WI38 (cell line): ENCODE measurements at regions not wholly inside any gene's neighbourhood (a gene's known extent, or its start where the extent isn't known, plus 50 kb on each side); places are given as distances from the start of the nearest gene placed in this dataset.

ENCODE experiments used
- H3K4me3 ChIP-seq: 2 replicates; pipeline ENCODE4 v1.5.1; 2011; ENCODE audit warnings: low read depth, mild to moderate bottlenecking, control low read depth, low read length
- TF ChIP-seq, protein P1 (sequence below): IDR thresholded peaks from 2 replicates; pipeline ENCODE4 v1.5.1; 2012; ENCODE audit warnings: low read depth, mild to moderate bottlenecking, control low read depth, low read length

DNA sequence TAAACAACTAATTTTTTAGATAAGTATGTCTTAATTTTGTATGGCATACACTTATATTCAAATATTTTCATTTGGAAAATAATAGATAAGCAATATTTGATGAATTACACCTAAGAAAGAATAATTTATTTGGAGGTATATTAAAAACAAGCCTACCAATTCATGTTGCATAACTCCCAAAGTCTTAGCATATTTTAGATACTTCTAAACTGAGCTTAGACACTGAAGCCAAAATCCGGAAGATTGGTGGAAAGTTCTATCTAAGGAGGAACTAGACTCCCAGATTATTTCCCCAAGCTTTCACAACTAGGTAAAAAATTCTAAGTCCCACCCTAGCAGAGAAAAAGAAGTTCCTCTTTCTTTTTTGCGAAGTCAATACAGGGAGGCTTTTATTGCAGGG, 221.0 kb upstream of the MMADHC start:
- H3K4me3 ChIP-seq, result no peak overlapping the region
- TF ChIP-seq, protein P1, sequence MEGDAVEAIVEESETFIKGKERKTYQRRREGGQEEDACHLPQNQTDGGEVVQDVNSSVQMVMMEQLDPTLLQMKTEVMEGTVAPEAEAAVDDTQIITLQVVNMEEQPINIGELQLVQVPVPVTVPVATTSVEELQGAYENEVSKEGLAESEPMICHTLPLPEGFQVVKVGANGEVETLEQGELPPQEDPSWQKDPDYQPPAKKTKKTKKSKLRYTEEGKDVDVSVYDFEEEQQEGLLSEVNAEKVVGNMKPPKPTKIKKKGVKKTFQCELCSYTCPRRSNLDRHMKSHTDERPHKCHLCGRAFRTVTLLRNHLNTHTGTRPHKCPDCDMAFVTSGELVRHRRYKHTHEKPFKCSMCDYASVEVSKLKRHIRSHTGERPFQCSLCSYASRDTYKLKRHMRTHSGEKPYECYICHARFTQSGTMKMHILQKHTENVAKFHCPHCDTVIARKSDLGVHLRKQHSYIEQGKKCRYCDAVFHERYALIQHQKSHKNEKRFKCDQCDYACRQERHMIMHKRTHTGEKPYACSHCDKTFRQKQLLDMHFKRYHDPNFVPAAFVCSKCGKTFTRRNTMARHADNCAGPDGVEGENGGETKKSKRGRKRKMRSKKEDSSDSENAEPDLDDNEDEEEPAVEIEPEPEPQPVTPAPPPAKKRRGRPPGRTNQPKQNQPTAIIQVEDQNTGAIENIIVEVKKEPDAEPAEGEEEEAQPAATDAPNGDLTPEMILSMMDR, result no peak

DNA sequence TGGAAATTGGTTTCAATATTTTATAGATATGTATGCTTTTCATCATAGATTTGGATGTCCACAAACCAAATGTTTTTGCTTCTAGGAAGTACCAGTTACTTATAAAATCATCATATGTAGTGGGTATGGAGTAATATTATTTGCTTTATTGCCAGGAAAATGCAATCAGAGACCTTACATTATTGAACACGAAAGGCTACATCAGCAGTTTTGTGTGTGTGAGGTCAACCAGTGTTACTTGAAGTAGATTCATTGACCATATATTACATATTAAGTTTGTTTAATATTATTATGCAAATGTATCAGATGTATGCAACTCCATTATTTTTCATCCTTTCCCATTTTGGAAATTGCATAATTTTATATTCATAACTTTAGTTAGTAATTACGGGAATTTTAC, 219.1 kb upstream of the MMADHC start:
- no peak overlapping the region for H3K4me3 ChIP-seq
- TF ChIP-seq, protein P1, result no peak

DNA sequence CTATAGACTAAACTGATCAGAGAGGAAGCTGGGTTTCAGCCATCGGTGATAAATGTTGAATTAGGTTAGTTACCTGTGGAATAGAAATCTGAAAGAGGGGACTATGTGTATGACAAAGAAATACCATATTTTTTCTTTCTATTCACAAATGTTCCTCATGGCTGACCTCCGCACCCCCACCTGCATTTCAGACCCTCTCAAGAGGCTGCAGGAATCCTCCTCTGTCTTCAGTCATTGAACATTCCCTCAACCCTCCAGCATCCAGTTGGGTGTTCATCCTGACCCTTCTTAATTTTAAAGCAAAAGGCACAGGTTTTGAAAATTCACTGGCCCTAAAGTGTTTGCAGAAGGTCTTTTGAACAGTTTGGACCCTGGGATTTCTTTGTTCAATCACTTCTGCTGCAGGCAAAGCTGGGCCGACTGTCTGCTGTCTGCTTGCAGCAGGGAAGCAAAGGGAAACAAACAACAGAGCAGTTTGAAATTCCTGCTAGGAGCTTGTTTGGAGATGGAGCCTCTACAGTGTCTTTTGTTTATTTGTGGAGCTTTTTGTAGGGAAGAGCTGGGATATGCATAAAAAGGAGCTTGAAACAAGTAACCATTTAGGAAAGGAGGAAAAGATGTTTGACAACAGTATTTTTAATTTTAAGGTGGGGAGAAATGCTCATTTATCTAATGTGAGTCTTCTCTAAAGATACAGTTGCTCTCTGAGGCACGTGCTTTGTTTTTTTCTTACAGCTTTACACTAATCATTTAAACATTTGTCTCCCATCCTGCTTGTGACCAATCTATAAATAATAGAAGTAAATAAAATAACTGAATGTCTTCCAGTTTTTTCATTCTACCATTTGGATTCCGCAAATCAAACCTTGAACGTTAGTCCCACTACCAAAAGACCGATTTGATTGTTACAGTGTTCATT, 213.3 kb upstream of the MMADHC start:
- TF ChIP-seq, protein P1, result no peak

DNA sequence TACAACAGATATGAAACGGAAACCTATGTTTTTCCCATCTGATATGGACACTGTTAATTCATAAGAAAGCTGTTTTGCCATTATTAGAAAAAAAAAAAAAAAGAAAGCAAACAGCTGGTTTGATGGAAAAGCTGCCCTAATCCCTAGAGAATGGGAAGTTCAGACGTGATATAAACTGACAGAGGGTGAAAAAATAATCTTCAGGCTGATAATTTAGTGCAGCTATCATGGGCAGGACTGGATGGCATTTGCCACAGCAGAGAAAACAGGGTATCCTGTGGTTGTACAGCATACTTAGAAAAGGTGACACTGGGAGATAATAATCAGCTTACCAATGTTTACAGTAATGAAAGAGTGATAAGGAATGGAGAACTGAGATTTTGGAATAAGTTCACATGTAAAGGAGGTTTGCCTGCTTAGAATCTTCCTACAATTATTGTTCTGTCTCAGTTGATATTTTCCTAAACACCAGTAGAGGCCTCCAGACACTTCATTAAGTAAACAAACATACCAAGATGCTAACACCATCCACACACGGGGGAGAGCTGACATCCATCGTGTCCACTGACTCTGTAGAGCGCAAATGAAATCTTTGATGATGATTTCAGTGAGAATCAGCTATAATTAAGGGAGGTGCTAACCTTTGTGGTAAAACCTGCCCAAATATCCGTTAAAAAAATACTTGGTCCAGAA, 211.6 kb upstream of the MMADHC start:
- TF ChIP-seq, protein P1, result no peak
- H3K4me3 ChIP-seq, result no peak overlapping the region

More for the DNA sequence above, 213.3 kb upstream of the MMADHC start:
- H3K4me3 ChIP-seq, result no peak overlapping the region

DNA sequence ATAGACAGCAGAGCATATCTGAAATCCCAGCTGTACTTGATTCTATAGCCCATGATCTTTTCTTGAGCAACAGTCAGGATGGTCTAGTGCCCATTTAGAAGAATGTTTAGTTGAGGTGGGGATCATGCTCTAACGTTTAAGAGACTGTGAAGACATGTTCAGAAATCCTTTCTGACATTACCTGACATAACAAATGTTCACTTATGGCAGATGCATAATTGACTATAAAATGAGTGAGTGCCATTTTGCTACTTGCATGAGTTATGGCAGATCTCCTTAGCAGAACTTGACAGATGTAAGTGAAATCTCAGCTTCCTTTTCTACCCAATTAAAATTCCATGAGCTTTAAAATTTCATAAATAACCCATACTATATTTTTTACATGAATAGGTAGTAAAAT, 209.5 kb upstream of the MMADHC start:
- TF ChIP-seq, protein P1, result no peak
- no peak overlapping the region for H3K4me3 ChIP-seq

DNA sequence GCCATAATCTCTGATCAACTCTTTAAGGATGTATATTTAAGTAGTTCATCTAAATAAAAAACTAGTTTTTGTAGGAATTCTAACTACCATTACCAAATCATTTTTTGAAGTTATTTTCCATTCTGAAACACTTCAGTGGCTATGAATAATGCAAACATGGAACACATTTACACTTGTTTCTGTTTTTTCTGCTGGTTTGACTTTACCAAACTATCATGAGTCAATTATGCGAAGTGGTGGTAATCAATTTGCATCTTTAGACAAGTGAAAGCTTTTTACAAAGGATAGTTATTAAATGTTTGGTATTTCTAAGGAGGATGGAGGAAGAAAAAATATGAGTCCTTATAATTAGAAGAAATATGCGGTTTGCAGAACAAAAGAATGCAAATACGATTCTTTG, 202.0 kb upstream of the MMADHC start:
- TF ChIP-seq, protein P1, result no peak
- no peak overlapping the region for H3K4me3 ChIP-seq

DNA sequence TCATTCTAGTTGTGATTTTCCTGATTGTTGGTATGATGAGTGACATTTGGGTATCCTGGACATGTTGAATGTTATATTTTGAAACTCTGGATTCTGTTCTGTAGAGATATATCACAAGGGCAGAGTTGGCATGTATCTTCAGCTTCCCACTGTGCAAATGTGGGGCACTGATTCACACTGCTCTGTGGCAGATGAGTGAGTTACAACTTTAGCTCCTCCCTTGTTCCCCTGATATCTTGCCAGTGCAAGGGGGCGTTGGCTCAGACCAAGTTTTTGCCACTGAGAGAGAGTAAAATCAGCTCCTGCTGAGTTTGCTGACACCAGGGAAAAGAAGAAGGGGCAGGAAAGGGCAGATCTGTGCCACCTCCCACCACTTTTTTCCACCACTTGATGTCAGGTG, 199.6 kb upstream of the MMADHC start:
- no peak overlapping the region for H3K4me3 ChIP-seq

More for the DNA sequence above, 199.6 kb upstream of the MMADHC start:
- TF ChIP-seq, protein P1, result no peak
